ENCODE measurements at regions not wholly inside any gene's neighbourhood (a gene's known extent, or its start where the extent isn't known, plus 50 kb on each side); places are given as distances from the start of the nearest gene placed in this dataset.
A peak's percentile ranks its signal among the peaks of the same experiment; 100 is the strongest.

DNA sequence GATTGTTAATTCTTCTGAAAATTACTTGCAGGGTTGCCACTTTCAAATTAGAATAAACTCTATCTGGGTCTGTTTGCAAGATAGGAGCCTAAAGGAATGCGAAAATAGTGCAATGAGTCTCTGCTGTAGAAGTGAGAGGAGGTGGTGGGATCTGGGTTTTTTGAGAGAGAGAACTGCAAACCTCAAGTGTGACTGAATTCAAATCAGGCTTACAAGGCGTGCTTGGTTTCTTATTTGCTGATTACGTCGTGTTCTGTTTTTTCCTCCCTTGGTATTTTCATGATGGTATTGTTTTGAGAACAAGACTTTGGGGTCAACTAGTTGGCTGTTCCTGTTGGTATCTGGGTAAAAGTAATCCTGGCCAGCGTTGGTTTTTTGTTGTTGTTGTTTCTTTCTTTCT is 490.9 kb upstream of the CFAP20DC start:
- H3K27ac Mint-ChIP-seq, result peak overlapping the region; percentile 67
- no peak for DNase-seq (ENCODE audit: low spot score, unreplicated experiment)
- TF ChIP-seq, protein P1, sequence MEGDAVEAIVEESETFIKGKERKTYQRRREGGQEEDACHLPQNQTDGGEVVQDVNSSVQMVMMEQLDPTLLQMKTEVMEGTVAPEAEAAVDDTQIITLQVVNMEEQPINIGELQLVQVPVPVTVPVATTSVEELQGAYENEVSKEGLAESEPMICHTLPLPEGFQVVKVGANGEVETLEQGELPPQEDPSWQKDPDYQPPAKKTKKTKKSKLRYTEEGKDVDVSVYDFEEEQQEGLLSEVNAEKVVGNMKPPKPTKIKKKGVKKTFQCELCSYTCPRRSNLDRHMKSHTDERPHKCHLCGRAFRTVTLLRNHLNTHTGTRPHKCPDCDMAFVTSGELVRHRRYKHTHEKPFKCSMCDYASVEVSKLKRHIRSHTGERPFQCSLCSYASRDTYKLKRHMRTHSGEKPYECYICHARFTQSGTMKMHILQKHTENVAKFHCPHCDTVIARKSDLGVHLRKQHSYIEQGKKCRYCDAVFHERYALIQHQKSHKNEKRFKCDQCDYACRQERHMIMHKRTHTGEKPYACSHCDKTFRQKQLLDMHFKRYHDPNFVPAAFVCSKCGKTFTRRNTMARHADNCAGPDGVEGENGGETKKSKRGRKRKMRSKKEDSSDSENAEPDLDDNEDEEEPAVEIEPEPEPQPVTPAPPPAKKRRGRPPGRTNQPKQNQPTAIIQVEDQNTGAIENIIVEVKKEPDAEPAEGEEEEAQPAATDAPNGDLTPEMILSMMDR (IDR thresholded peaks at IDR 0.05; ENCODE audit: unreplicated experiment), result no peak
- no peaks in the 10 kb centered on the region for H3K9me3 Mint-ChIP-seq (ENCODE audit: low read depth)
- H3K4me3 Mint-ChIP-seq (ENCODE audit: low read depth), result no peak overlapping the region
- H3K36me3 Mint-ChIP-seq (ENCODE audit: insufficient read depth), result no peaks in the 10 kb centered on the region
- H3K27me3 Mint-ChIP-seq, result no peaks in the 10 kb centered on the region
- peaks cover 49% of the 10 kb centered on the region for H3K4me1 Mint-ChIP-seq (ENCODE audit: low read depth)

DNA sequence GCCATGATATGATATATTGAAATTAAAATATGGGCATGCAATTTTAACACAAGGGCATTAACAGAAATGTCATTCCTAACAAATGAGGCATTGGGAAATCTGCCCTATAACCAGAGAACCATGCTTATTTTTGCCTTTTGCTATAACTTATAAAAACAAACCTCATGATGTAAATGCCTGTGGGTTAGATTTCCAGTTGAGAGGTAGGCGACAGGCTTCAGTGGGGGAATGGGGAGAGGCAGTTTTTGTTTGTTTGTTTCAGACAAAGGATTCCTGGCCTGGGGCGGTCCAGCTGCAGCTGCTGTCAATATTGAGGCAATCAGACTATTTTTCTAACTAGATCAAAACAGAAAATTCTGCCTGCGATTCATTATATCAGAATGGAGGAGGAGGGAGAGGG is 490.4 kb upstream of the CFAP20DC start:
- H3K4me1 Mint-ChIP-seq (ENCODE audit: low read depth), result peaks cover 54% of the 10 kb centered on the region
- no peak for DNase-seq (ENCODE audit: low spot score, unreplicated experiment)
- H3K27me3 Mint-ChIP-seq, result no peaks in the 10 kb centered on the region
- peak overlapping the region; percentile 67 for H3K27ac Mint-ChIP-seq
- H3K36me3 Mint-ChIP-seq (ENCODE audit: insufficient read depth), result no peaks in the 10 kb centered on the region
- TF ChIP-seq, protein P1 (IDR thresholded peaks at IDR 0.05; ENCODE audit: unreplicated experiment), result no peak
- no peaks in the 10 kb centered on the region for H3K9me3 Mint-ChIP-seq (ENCODE audit: low read depth)
- H3K4me3 Mint-ChIP-seq (ENCODE audit: low read depth), result no peak overlapping the region

DNA sequence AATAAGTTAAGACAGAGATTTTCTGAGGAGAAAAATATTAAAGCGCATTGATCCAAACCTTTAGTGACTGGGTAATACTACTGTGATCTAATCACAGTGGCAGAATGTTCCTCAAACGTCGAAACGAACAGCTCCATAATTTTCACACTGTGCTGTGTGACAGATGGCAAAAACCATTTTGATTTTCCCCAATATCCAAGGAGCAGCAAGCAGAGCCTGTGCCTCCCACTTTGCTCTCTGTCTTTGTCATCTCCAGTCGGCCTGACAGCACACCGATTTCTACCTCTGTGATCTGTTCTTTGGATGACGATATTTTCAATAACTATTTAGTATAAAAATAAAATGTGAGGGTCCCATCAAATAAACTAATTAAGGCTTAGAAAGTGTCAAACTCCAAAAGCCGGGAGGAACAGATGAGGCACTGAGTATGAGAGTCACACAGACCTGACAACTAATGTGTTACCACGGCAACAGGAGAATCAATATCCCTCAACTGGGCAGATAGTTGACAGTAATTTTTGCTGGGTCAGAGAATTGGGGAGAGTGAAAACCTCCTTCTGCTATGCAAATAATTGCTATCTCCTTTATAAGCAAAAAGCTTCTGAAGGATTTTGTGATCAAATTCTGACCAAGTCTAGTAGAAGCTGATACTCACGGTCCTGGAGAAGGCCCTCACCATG is 489.1 kb upstream of the CFAP20DC start:
- H3K36me3 Mint-ChIP-seq (ENCODE audit: insufficient read depth), result no peaks in the 10 kb centered on the region
- no peaks in the 10 kb centered on the region for H3K27me3 Mint-ChIP-seq
- no peak for DNase-seq (ENCODE audit: low spot score, unreplicated experiment)
- H3K27ac Mint-ChIP-seq, result no peak overlapping the region
- TF ChIP-seq, protein P1 (IDR thresholded peaks at IDR 0.05; ENCODE audit: unreplicated experiment), result no peak
- H3K9me3 Mint-ChIP-seq (ENCODE audit: low read depth), result no peaks in the 10 kb centered on the region
- peaks cover 46% of the 10 kb centered on the region for H3K4me1 Mint-ChIP-seq (ENCODE audit: low read depth)
- H3K4me3 Mint-ChIP-seq (ENCODE audit: low read depth), result no peak overlapping the region

DNA sequence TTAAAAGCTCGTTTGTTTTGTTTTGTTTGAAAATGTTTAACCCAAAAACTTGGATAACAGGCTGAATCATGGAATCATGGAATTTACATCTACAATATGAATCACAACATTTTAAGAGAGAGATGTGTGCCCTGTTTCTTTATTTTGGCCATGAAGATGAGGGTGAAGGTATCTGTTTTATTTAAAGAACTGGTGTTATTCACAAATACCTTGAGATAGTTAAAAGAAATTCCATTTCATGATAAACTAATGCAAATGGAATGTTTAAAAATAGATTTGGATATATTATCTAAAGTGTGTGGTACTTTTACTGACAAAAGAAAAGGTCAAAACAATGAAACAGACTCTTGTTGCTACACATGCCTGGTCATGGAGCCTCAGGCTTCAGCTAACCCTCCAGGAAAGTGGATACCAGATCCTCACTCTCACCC is 486.0 kb upstream of the CFAP20DC start:
- Mint-ChIP-seq H3K4me1 (ENCODE audit: low read depth) (peaks cover 29% of the 10 kb centered on the region), H3K27ac (no peak overlapping the region), H3K4me3 (ENCODE audit: low read depth) (no peak overlapping the region), H3K27me3 (no peaks in the 10 kb centered on the region), H3K36me3 (ENCODE audit: insufficient read depth) (no peaks in the 10 kb centered on the region), H3K9me3 (ENCODE audit: low read depth) (no peaks in the 10 kb centered on the region)
- DNase-seq (ENCODE audit: low spot score, unreplicated experiment), result no peak
- TF ChIP-seq, protein P1 (IDR thresholded peaks at IDR 0.05; ENCODE audit: unreplicated experiment), result no peak

DNA sequence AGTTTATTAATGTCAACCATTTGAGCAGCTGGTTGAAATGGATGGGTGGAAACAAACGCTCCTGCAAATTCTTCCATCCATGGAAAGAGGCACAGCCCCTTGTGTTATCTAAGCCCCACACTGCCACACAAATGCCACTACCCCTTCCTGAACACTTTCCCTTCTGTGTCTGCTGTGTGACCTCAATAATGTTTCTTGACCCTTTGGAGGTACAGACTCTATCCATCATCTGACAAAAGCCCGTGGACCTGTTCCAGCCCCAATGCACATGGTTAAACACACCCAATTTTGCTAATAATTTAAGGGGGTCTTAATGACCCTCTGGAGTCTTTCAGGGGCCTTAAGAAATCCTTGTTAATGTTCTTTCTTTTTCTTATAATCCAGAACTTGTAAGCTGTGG is 482.2 kb upstream of the CFAP20DC start:
- peaks cover 8% of the 10 kb centered on the region for H3K4me1 Mint-ChIP-seq (ENCODE audit: low read depth)
- no peak overlapping the region for H3K27ac Mint-ChIP-seq
- H3K27me3 Mint-ChIP-seq, result no peaks in the 10 kb centered on the region
- no peak overlapping the region for H3K4me3 Mint-ChIP-seq (ENCODE audit: low read depth)
- H3K36me3 Mint-ChIP-seq (ENCODE audit: insufficient read depth), result no peaks in the 10 kb centered on the region
- no peaks in the 10 kb centered on the region for H3K9me3 Mint-ChIP-seq (ENCODE audit: low read depth)
- no peak for DNase-seq (ENCODE audit: low spot score, unreplicated experiment)
- TF ChIP-seq, protein P1 (IDR thresholded peaks at IDR 0.05; ENCODE audit: unreplicated experiment), result no peak

Data from progenitor cell of endocrine pancreas (in vitro differentiated cells).